NCI-H146 treated with DMSO at 0.1 percent for 48 hours (cell line): ENCODE measurements at regions not wholly inside any gene's neighbourhood (a gene's known extent, or its start where the extent isn't known, plus 50 kb on each side); places are given as distances from the start of the nearest gene placed in this dataset.

ENCODE experiments used
- DNase-seq: peaks from one replicate; lab custom pipeline; 2025; ENCODE audit not compliant: unreplicated experiment; lab: John Stamatoyannopoulos, UW

DNA sequence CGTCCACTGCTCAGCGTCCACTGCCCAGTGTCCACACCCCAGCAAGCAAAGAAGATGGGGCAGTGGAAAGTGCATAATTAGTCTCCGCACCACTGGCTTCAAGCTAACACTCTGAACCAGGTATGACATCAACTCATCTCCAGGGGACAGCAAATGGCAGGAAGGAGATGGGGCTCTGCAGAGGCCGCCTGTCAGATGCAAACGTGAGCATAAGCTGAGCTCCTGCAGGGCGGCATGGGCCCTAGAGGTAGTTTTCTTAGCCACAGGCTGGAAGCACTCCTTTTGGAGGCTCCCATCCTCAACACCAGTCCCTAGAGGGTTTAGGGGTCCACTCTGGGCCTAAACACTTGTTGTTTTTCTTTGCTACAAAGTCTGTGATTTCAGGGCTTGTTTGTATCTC lies 335.8 kb upstream of the MKI67 start:
- DNase-seq: no peak

DNA sequence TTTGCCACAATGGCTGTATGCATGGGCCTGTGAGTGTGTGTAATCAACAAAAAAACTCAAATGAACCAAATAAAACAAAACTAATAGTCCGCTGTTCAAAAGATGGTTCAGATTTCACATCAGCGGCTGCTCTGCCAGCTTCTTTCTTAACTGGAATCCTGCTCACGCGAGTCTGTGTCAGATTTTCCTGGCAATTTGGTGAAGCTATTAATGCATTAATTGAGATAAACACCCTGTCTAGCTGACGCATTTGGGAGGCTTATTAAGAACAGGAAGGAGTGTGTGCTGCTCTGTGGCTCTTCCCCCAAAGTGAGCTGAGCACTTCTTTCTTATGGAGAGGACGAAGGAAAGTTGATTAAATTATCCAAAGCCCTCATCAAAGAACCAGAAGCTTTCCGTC lies 336.6 kb upstream of the MKI67 start:
- DNase-seq: no peak

DNA sequence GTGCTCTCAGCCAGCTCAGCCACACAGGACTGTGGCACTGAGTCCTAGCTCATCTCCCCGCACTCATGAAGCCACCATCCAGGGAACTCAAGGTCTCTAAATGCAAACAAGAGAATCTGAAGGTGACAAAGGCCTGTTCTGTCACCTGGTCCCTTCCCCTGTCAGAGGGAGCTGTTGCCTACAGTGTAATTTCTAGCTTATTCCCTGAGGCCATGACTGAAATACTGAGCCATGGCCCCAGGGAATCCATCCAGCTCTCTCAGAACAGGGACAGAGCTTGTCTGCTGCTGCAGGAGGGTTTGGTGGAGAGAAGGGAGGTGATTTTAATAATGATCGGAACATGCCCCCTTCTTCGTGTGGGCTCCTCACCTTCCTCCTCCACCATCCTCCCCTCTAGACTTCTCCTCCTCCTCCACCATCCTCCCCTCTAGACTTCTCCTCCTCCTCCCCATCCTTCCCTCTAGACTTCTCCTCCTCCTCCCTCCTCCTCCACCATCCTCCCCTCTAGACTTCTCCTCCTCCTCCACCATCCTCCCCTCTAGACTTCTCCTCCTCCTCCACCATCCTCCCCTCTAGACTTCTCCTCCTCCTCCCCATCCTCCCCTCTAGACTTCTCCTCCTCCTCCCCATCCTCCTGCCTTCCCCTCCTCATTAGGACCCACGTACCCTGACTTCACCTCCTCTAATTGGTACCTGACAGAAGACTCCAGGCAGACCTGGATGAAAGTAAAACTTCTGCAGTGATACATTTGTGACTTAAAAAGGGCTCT lies 338.0 kb upstream of the MKI67 start:
- peak; percentile 23 for DNase-seq

DNA sequence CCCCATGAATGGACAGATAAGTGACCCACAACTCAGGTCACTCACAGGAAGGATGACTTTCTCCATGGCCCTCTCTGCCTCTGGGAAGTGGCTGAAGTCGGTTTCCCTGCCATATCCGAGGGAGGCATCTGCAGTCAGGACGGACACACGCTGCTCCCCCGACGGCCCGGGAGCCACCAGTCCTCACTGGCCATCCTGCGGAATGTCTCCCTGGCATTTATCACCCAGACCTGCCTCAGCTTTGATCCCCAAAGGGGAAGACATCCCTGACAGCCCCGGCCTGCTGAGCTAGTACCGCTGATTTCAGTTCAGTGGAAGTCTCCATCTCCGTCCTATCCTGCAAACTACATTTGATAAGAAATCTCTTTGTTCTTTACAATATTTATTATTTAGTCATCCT lies 339.5 kb upstream of the MKI67 start:
- no peak for DNase-seq

DNA sequence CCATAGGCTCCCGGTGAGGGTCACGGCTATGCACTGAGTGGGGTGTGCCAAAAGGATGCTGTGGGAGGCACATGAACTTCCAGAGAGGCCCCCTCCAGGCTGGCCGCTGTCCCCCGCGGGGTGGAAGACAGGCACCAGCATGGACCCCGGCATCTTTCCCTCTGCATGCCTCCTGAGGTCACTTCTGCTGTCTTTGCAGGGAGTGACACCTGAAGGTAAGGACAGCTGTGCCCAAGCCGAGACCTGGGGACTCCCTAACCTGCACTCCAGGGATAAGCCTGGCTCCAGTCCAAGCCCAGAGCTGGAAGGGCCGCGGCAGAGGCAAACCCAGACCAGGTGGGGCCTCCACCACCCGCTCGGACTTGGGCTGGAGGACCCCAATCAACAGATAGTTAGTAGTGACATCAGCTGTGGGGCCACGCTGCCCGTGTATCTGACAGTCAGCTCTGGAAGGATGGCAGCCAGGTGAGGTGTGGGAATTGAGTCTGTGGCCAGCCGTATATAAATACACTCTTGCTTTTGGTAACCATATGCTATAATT lies 340.7 kb upstream of the MKI67 start:
- DNase-seq: no peak

DNA sequence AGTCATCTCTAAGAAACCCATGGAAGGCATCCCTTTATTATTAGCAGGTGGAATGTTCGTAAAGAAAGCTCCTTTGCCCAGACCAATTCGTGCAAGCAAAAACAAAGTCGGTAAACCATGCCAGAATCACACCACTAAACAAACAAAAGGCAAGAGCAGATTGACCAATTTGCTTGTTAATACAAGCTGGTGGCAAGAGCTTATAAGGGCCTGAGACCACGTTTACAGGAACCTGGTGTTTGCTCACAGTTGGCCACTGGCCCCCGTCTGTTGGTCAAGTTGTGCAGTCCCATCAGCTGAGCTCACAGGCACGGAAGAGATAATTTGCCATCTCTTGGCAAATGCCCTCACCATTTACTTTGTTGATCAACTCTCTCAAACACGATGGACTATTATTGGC lies 342.2 kb upstream of the MKI67 start:
- no peak for DNase-seq

DNA sequence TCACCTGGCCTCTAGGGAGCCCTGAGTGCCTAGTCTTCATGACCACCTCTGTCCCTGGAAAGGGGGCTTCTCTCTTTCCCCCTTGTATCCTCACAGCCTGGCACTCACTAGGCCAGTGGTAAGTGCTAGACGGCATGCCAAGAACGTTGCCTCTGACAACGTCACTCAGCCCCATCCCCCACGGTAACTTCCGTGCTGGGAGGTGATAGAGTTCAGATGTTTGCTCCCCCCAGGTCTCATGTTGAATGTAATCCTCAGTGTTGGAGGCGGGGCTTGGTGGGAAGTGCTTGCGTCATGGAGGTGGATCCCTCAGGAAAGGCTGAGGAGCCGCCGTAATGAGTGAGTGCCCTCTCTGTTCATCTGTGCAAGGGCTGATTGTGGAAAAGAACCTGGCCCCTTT lies 343.3 kb upstream of the MKI67 start:
- DNase-seq: no peak

DNA sequence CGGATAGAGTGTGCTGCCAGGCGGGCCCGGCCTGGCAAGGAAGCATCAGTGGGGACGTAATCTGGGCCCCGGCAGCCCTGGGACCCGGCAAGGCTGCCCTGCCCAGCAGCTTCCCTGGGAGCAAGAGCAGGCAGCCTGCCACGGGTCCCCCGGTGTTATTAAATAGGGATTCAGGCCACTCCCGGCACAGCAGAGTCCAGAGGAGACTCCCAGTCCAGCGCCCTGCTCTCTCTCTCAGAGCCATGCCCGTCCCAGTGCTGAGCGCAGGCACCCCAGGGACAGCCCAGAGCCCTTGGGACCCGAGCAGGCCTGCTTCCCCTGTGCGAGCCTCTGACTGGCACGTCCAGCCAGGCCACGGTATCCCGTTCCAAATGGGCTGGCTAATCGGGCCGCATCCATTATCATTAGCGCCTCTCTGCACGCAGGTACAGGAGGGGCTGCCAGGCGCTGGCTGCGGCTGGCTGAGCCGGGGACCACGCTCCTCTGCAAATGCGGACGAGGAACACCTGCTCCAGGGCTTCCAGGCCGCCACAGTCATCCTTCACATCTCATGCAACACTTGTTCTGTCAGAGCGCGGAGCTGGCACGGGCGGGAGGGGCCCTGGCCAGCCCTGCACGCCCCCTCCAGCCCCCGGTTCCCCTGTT lies 344.2 kb upstream of the MKI67 start:
- DNase-seq: no peak

DNA sequence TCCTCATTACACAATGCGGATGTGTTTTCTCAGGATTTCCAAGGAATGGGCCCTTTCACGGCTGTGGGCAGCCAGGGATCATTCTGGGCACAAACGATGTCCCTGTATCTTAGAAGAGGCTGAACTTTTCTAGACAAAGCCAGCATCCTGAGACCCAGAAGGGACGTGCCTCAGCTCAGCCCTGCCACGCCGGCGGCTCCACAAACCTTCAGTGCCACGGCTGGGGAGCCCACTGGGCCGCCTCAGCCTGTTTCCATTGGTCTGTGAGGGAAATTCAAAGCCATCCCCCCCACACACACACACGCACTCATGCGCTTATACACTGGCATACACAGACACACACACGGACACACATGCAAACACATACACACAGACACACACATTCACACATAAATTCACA lies 344.9 kb upstream of the MKI67 start:
- no peak for DNase-seq

DNA sequence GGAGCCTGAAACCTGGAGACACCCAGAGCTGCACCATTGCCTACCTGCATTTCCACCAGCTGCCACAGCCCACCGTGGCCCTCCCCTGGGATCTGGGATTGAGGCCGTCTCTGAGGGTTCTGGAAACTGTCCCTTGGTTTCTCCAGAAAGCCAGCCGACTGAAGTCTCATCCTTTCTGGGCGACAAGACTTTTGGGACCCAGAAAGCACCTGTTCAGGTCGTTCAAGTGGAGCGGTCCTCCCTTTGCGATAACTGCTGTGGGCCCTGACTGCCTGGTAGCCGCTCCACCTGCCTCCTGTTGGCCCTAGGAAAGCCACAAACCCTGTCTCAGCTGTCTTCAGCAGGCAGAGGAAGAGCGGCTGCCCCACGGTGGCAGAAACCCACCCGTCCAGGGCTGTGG lies 346.0 kb upstream of the MKI67 start:
- DNase-seq: no peak

DNA sequence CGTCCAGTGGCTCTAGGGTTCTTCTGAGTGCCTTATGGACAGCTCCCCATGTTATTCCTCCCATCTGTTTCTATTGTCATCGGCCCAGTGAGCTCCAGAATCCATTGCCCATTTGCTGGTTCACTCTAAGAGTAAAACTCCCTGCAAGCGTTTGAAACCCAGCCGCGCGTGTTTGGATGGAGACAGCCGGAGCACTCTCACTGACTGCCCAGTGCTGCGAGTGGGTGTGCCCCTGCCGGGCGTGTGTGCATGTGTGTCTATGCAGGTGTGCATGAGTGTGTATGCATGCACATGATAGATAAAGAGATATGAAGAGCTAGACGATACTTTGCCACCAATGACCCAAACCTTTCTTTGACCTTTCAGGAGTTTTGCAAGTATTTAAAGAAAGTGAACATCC lies 347.2 kb upstream of the MKI67 start:
- no peak for DNase-seq

DNA sequence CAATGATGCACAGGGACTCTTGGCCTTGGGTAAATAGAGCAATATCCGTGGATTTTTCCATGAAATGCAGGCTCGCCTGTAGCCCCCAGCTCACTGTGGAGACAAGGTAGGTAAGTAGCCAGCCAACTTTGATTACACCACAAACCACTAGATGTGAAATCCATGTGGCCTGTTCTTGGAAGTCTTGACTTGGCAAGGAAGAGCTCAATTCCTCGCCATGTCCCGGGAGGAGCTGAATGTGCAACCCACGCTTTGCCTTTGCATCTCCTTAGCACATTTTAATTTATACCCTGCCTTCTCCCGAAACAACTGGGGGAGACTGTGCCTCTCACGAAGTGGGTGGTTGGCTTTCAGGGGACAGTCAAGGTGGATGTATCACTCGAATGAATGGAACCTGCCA lies 347.7 kb upstream of the MKI67 start:
- no peak for DNase-seq

DNA sequence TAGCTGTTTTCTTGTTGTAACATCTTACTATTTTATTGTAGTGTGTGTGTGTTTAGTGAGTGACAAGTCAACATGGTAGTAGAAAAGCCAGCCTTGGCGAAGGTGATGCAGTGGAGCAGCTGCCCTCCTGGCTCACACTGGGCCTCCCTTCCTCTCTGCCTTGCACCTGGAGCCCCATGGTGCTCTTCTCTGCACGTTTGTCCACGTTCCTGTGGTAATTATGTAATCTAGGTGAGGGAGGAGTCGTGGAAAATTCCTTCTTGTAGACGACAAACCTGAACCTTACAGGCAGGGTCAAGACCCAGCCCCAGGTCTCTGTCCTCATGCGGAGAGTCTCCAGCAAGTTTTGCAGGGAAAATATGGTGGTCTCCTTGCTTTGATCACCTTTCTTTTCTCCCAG lies 348.3 kb upstream of the MKI67 start:
- DNase-seq: no peak

DNA sequence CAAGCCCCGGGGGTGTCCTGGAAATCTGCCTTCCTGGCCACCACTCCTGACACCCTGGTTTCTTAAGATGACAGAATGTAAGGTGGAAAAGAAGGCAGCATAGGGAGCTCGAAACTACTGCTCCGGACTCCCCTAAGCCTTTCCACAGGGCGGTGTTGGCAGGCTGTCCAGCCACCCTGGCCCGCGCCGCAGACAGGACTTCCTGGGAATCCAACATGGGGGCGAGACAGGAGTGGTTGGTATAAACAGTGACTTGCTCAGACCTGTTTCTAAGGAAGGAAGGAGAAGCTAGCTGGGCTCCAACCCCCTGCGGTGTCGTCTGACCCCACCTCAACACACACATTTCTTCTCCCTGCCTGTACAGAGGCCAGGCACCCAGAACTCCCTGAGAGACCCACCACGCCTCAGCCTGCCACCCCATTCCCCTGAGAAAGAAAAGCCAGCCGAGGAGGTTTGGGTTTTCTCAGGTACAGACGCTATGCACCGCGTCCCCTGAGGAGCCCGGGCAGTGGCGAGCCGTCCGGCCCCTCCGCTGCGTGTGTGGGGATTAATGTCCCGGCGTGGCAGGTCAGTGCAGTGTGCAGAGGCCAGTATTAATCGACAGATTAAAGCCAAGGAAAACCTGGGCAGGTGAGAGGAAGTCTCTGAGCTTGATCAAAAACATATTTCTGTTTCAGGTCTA lies 349.6 kb upstream of the MKI67 start:
- no peak for DNase-seq

DNA sequence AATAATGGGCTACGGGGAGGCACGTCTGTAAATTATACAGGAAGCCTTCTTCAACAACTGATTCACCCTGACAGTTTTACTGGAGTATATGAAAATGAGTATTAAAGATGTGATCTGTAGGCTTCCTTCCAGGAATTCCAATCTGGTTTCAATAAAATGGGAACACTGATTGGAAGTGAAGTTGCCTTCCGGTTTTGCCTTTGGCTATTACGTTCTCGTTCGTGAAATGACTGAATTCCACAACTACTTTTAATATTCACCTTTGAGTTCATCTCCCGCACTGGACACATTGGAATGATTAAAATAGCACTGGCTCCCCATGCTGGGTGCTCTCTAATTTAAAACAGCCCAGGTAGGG lies 350.1 kb upstream of the MKI67 start:
- DNase-seq: no peak

DNA sequence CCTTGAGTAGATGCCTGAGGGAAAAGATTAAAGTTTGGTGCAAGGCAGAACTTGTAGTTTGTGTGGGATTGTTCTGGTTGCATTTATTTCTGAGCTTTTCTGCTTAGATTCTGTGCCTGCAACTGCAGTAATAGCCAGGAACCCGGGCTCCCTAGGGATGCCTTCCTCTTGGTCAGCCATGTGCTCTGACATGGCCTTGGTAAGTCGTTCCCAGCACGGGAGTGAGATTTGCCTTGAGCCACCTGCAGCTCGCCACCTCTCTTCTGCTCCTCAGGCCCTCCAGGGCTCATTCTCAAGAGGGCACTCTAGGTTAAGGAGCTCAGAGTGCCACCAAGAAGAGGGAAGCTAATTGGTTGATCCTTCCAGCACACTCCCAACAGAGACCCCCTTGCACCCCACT lies 350.6 kb upstream of the MKI67 start:
- DNase-seq: no peak

DNA sequence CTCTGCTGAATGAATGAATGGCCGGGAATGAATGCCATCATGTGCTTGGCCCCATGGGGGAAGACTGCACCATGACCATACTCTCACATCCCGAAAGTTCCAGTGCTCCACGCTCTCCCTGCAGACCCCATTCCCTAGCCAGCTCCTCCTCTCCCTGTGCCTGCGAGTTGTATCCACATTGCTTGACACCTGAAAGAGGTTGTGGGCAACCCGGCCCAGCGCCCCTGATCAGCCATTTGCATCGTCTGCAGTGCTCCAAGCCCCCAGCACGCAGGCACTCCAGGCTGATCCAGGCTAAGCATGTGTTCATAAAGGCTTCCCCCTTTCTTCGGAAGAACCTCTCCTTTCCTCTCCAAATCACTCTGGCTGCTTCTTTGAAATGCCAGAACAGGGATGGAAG lies 354.4 kb upstream of the MKI67 start:
- no peak for DNase-seq

DNA sequence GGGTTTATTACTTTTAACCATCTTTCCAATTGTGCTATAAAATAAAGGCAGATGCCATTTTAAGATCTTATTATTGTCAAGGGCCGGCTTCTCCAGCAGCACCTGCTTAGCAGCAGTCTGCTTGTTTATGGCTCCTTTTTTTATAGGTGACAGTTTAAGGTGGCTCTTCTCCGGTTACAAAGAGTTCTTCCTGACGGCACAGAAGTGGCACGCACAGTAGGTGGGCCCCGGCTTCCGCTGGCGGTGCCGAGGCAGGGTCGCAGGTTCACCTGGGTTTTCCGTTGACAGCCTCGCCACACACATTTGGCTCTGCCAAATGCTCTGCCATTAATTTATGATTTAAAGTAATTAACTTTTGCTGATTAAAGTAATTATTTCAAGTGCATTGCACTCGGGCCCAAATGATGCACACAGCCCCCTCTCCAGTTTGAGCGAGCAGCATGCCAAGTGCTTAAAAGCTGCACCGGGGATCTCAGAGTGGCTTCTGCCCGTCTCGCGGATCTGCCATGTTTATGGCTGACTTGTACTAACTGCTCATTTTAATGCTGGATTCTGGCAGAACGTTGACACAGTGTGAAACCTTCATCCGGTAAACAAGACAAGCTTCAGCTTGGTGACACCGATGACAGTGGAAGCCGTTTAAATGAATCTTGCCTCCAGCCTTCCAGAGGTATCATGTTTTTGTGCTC lies 355.1 kb upstream of the MKI67 start:
- no peak for DNase-seq

DNA sequence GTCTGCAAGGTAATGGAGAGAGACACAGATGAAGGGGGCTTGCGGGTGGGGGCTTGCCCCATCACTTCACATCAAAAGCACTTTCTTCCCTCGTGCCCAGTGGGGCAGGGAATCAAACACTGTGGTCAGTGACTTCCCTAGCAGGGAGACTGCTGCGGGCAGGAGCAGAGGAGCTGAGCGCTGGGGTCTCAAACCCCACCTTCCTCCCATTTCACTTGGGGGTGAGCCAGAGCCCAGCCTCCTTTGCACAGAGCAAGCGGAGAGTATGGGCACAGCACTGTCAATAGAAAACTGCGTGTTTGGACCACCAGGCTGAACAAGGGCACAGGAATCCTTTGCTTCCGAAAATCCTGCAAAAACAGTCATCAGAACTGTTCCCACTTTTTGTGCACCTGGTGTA lies 355.8 kb upstream of the MKI67 start:
- DNase-seq: no peak

DNA sequence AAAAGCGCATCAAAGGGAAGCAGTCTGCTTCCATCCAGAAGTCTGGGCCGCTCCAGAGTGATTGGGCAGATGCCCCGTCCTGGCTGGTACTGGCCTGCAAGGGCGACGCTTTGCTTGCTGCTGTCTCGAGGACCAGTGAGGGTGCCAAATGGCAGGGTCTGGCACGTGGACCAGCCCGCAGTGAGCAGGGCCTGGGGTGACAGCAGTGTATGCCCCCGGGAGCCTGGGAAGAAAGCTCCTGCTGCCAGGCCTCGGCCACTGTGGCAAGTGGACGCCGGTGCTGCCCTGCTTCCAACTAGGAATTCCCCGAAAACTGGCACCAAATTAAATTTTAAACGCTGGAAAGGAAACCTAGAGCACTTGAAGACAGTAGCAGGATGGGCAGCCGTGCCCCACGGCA lies 357.0 kb upstream of the MKI67 start:
- no peak for DNase-seq

DNA sequence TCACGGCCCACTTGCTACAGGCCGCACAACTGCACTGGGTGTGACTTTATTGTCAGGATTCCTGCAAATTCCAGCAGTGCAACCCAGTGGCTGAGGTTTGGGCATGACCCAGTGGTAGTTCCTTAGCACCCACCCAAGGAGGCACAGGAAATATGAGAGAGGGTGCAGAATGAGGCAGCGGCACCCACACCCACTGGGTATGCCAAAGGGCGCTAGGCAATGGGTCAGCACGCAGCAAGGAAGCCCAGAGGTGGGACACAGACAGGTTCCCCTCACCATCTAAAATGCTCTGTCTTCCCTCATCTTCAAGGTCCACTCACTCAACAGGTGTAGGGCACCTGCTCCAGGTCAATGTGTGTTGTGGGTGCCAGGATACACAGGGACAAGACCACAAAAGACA lies 357.8 kb upstream of the MKI67 start:
- no peak for DNase-seq
